ENCODE measurements at regions not wholly inside any gene's neighbourhood (a gene's known extent, or its start where the extent isn't known, plus 50 kb on each side); places are given as distances from the start of the nearest gene placed in this dataset.

DNA sequence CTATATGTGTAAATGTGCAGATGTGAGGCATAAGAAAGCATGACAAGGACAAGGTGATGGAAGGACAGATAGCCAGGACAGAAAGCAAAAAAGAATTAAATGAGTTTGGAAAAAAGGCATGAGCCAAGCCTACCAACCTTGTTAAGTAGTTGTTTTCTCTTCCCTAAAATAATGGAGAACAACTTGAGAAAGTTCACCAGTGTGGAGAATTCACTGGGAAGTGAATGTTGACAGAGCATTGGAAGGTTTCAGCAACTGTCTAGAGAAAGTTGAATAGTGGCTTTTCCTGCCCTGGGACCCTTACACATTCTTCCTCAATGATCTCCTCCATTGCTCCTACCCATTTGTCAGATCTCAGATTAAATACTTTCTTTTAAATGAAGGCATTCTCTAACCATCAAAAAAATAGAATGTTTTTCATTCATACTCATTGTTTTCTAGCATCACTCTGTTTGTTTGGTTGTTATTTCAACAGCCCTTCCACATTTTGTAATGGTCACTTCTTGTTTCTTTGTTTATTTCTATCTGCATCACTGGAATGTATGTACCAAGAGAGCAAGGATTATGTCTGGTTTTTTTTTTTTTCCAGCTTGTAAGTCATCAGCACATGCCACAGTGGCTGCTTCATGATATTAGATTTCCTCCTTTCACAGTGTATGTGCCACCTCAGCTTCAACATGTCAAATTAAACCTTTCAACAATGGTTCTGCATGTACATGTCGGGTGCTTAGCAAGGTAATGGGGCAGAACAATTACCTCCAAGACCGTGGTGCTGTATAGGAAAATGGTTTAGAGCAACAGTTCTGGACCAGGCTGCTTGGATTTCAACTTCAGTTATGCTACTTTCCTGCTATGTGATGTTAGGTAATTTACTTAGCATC, 586.0 kb upstream of the VRK2 start:
- TF ChIP-seq GLIS3 (CRISPR knock-in tag; IDR thresholded peaks at IDR 0.05) (no peak), CSRNP3 (CRISPR knock-in tag; IDR thresholded peaks at IDR 0.05) (no peak)

All from SK-N-SH treated with all-trans-retinoic acid at 6 μM for 48 hours (cell line).